GM21619 (cell line): ENCODE measurements at regions not wholly inside any gene's neighbourhood (a gene's known extent, or its start where the extent isn't known, plus 50 kb on each side); places are given as distances from the start of the nearest gene placed in this dataset.

Source experiments
- ATAC-seq: cut with Tn5 transposase; IDR thresholded peaks from one replicate; pipeline ENCODE4 v1.9.1; 2021; ENCODE audit not compliant: unreplicated experiment

DNA sequence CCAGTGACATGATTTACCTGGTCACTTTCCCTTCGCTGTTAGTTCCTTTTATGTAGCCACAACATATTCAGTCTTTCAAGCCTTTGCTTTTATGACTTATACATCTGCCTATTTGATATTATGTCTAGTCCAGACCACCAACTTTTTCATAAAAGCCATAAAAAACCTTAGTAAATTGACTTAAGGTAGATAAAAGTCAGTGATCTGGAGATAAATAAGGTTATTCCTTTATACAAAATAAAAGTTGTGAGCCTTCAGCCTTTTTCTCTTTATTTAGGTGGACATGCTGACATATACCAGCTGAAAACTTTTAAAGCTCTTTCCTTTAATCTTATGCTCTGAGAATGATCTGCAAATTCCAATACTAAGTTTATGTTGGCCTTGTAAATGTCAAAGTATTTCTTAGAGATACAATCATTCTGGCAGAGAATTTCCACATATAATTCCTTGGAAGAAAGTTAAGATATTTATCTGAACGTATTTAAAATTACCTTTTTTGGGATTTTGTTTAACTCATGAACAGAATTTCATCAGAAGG, 690.4 kb upstream of the CHORDC1 start:
- no peak for ATAC-seq

DNA sequence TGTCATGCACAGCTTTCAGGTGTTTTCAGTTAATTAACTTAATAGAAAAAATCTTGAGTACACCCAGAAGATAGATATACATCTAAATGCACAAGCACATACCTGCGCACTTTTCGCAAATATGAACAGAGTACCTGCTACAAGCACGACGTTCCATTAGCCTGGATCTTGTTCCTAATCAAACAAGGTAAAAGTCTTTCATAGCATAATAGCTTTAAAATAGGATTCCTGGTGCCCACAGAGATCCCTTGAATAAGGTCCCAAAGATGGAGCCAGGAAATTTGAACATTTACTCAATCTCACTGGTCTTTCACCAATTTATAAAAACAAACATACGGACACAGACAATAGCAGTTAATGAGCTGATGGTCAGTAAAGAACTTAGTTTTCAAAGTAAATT, 689.8 kb upstream of the CHORDC1 start:
- ATAC-seq = no peak

- no peak for ATAC-seq
Observed at GRCh38 chr11:90911192-90911591, 688.3 kb upstream of the CHORDC1 start.

DNA sequence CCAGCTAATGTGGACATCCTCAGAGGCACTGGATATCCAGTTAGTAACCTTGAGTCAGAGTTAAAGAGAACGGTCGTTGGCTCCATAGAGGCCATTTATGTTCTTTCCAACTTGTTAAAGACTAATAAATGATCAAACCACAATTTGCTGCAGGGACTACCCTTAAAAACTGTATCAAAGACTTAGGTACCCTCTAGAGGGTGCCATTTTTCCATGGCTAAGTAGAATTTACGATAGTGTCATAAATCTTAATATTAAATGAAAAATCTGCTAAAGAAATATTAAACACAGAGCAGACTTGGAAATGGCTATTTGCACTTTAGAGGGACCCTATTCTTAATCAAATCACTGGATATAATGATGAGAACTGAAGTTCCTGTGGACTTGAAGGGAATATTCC, 685.2 kb upstream of the CHORDC1 start:
- no peak for ATAC-seq

- ATAC-seq = no peak
Observed at GRCh38 chr11:90895850-90896249, 673.0 kb upstream of the CHORDC1 start.

DNA sequence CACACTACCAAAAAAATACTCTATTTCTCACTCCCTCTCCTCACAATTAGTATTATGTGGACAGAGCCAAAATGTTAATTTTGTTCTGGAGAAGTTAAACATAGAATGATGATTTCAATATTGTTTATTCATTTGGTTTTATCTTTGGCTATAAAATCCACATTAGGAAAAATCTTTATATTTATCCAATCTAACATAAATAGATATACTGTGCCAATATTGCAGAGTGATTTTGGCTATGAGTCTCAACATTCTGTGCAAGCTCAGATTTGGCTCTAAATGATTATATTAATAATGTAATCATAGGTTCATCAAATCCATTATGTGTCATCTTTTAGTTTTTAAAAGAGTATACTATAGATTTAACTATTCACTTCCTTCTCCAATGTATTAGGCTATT, 667.5 kb upstream of the CHORDC1 start:
- ATAC-seq = no peak

DNA sequence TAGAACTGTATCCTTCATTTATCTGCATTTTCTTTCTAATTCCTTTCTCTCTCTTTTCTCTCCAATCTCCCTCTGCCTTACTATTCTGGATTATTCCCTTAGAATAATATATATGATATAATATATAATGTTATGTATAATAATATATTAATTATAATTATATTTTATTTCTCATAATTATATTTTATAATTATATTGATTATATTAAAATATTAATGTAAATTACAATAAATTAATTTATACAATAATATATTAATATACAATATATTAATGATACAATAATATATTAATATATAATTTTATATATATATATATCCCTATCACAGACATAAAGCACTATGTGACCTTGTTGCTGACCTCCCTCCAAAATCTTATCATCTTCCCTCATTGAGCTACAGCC, 661.3 kb upstream of the CHORDC1 start:
- ATAC-seq = no peak

GRCh38 chr11:90874986-90875385, 652.1 kb upstream of the CHORDC1 start:
- no peak for ATAC-seq

- no peak for ATAC-seq
Observed at GRCh38 chr11:90874281-90874680, 651.4 kb upstream of the CHORDC1 start.

DNA sequence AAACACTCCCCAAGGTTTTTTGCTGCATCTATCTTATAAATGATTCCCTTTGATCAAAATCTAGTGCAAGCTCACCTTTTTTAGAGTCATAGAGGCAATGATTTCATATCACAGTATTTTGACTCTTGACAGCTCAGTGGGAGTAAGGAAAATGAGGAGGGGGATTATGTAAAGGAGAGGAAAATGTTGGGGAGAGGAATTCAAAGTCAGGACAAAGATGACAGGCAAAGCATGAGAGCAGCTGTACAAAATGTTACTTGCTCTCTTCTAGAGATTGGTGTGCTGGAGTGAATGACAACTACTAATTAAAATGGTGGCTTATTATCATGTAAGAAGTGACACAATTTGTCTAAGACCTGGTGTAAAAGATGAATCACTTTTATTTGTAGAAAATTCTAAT, 644.6 kb upstream of the CHORDC1 start:
- ATAC-seq = no peak

DNA sequence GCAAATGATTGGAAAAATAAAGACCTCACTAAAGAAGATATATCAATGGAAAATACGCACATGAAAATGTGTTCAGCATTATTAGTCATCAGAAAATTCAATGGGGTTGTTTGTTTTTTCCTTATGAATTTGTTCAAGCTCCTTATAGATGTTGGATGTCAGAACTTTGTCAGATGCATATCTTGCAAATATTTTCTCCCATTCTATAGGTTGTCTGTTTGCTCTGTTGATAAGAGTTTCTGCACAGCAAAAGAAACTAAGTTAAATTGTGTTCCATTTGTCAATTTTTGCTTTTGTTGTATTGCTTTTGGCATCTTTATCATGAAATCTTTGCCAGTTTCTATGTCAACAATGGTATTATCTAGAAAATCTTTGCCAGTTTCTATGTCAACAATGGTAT, 633.9 kb upstream of the CHORDC1 start:
- no peak for ATAC-seq

DNA sequence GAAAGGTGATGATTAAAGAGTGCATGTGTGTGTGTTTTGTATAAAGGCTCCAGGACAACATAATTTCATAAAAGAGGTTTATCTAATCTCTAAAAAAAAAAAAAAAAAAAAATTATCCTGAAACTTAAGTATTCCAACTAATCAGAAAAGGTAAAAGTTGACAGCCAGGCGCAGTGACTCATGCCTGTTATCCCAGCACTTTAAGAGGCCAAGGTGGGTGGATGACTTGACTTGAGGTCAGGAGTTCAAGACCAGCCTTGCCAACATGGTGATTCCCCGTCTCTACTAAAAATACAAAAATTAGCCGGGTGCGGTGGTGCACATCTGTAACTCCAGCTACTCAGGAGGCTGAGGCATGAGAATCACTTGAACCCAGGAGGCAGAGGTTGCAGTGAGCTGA, 632.7 kb upstream of the CHORDC1 start:
- ATAC-seq = no peak

GRCh38 chr11:90851196-90851595, 628.3 kb upstream of the CHORDC1 start:
- no peak for ATAC-seq

DNA sequence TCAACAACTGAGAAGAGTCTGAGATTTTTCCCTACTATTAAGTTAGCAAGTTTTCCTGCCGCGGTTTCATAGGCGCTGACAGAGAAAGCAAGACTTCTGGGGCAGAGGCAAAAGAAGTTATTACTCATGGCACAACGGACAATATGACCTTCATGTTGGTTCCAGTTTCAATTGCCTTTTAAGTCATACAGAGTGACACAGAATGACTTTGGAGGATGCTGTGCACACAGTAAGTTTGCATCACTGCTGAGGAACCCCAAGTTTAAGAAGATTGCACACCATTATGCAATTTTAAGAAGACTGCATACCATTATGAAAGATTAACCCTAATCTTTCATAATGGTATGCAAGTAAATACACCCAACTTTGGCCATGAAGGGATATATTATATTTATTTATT, 626.5 kb upstream of the CHORDC1 start:
- no peak for ATAC-seq

DNA sequence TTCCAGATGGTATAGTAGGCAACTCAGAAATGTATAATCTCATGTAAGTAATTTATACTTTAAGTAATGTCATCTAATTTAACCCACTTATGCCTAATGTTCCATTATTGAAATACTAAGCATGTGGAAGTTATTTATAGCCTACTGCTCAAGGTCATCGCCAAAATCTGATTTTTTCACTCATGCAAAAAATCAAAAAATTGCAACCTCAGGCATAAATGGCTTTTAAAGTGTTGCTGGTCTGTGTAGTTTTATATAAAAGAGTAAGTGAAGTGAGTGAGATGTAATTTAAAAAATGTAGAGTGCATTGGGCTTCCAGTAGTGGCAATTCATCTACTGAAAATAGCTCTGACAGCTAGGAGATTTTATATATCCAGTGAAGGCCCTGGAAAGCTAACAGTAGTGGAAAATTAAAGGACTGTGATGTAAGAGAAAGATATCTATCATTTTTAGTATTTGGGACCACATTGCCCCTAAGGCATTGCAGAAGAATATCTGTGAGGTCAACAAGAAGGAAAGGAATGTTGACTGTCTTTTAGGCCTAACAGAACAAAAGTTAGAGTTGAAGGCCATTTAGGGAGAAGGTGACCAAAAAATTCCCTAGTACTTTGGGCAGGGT, 624.5 kb upstream of the CHORDC1 start:
- ATAC-seq = no peak

DNA sequence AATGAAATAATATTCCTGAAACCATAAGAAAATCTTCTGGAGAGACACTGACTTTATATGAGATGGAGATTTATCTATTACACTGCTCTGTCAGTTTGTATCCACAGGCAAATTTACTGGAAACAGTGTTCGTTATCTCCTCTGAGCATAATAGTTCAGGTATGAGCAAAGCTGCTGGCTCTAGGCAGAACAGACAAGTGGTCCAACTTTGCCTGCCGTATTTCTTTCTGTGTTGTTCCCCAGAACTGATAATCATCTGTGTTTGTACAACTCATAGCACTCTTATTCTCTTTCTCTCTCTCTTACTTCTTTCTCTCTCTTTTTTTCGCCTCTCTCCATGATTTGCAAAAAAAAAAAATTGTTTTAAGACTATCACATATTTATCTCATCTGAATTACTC, 623.8 kb upstream of the CHORDC1 start:
- no peak for ATAC-seq

DNA sequence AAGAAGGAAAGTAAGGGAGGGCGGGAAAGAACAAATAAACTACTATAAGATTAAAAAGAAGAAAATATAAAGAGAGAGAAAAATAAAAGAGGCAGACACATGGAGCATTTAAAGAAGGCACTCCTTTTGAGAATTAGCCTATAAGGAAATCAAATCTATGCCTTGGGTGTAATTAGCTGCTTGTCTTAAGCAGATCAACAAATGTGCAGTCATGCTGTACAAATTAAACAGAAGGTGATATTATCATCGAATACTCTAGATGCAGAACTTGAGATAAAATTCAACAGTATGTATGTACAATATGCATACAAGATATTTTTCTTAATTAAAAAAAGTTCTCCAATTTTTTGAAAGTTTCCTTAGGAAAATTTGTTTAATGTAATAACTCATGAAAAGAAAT, 623.0 kb upstream of the CHORDC1 start:
- no peak for ATAC-seq

GRCh38 chr11:90845126-90845525, 622.3 kb upstream of the CHORDC1 start:
- ATAC-seq = no peak

DNA sequence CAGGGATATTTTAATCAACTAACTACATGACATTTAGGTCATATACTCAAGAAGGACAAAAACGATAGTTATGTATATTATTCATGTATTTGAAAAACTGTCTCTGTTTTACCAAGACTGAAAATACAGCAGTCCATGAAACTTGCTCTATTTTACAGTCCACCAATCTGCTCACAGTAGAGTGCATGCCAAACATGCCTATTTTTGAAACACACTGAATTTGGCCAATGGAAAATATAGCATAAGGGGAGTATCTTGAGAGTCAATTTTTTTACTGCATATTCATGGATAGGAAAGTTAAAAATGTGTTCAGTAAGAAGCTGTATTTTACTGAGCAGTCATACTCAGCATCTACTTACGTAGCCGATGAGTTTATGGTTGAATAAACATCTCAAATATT, 621.2 kb upstream of the CHORDC1 start:
- no peak for ATAC-seq

DNA sequence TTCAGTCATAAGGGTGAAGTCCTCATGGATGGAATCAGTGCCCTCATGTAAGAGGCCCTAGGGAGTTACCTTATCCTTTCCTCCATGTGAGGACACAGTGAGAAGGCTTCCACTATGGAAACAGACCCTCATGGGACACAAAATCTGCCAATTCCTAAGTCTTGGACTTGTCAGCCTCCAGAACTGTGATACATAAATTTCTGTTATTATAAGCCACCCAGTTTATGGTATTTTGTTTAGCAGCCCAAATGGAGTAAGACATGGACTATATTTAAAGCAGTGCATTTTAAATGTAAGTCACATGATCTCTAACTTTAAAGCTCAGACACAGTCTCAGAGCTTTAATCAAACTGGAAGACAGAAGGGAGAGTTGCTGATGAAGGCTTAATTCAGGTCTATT, 619.8 kb upstream of the CHORDC1 start:
- ATAC-seq = no peak

GRCh38 chr11:90840071-90840470, 617.2 kb upstream of the CHORDC1 start:
- no peak for ATAC-seq

- no peak for ATAC-seq
Observed at GRCh38 chr11:90836031-90836430, 613.2 kb upstream of the CHORDC1 start.

DNA sequence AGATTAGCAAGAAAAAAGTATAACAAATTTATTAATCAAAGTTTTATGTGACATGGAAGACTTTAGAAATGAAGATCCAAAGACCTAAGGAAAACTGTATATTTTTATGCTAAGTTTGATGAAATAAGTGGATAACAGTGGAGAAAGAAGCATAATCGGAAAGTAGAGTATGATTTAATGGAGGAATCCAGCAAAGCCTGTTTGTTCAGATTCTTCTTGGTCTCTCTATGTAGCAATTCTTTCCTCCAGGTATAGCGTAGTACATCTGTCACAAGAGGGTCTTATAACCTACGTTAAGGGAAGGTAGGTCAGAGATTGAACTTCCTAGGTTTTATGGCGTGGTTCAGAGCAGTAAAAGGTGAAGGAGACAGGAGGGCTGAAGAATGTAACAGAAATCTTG, 600.6 kb upstream of the CHORDC1 start:
- ATAC-seq = no peak
